ENCODE measurements at regions not wholly inside any gene's neighbourhood (a gene's known extent, or its start where the extent isn't known, plus 50 kb on each side); places are given as distances from the start of the nearest gene placed in this dataset.

DNA sequence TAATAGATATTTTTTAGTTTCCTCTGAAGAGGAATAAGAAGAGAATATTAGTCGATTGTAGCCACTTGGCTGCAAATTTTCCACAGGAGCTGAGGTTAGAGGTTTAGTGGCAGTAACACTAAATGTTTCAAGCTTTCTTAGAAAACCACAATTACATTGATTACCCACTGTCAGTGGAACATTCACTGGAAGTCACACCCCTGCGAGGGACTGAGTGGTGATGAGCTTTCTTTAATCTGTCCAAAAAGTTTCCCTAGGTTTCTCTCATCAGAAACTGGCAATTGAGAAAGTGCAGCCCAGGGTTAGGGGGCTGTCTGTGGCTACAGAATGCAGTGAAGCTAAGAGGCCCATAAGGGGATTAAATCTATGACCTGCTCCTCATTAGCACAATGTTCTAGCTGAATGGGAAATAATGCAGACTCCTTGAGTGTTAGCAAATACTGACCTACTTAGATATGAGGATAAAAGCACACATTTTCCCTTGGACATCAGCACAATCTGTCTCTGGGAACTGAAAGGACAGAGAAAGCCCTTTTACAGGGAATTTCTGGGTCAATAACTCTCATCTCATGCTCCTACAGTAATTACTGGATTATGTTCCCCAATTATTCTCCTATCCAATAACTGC is 189.5 kb downstream of the FAM76B start:
- no peaks in the 10 kb centered on the region for H3K9me3 ChIP-seq (ENCODE audit: control extremely low read depth in 1 of 5, control insufficient read depth in 4 of 5, insufficient read depth in 2 of 5, low read depth in 1 of 5, low read length in 4 of 5)
- WGBS (ENCODE audit: insufficient coverage) = 100% methylated on average over 1 of the region's 2 CpGs
- H3K4me3 ChIP-seq (ENCODE audit: control insufficient read depth in 1 of 7, extremely low read depth in 1 of 7, insufficient read depth in 4 of 7, low read depth in 2 of 7, low read length in 6 of 7) = no peak overlapping the region
- no peak overlapping the region for H3K27ac ChIP-seq (ENCODE audit: insufficient read depth in 1 of 2, low read depth in 1 of 2, low read length in 2 of 2, poor library complexity in 1 of 2, severe bottlenecking in 2 of 2)
- ChIA-PET CTCF (no interaction called here), POLR2A (no interaction called here)
- H3K27me3 ChIP-seq (replicated peaks in 2 of 5; ENCODE audit: control insufficient read depth in 4 of 5, insufficient read depth in 5 of 5, low read length in 4 of 5) = no peaks in the 10 kb centered on the region
- H3K4me1 ChIP-seq (ENCODE audit: control extremely low read depth in 1 of 4, control insufficient read depth in 4 of 4, insufficient read depth in 4 of 4, low read length in 3 of 4) = no peaks in the 10 kb centered on the region
- no peaks in the 10 kb centered on the region for H3K36me3 ChIP-seq (ENCODE audit: control insufficient read depth in 4 of 4, insufficient read depth in 4 of 4, low read length in 3 of 4)
- DNase-seq = no peak

DNA sequence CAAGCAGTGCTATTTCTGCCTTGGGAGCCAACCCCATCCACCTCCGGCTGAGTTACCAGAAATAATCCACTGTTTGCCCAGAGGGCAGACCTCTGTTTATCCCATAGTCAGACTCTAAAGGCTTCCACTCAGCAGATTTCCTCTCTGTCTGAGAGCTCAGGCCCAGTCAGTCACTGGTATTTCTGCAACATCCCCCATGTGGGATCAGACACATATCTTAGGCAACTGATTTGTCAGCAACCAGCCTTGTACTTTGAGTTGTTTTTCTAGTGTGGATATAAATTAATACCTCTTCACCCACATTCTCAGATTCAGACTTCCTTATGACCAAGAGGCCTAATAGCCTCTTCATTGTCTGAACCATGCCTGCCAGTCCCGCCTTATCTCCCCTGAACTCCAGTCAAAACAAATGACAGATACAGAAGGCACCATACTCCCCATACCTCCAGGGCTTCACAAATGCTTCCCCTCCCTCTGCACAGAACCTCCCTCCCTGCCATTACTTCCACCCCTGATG is 193.6 kb downstream of the FAM76B start:
- POLR2A ChIA-PET = no interaction called here
- DNase-seq = no peak
- H3K4me1 ChIP-seq (ENCODE audit: control extremely low read depth in 1 of 4, control insufficient read depth in 4 of 4, insufficient read depth in 4 of 4, low read length in 3 of 4) = no peaks in the 10 kb centered on the region
- 95% methylated on average over 2 of the region's 2 CpGs for WGBS (ENCODE audit: insufficient coverage)
- H3K27me3 ChIP-seq (replicated peaks in 2 of 5; ENCODE audit: control insufficient read depth in 4 of 5, insufficient read depth in 5 of 5, low read length in 4 of 5) = no peaks in the 10 kb centered on the region
- CTCF ChIA-PET = no interaction called here
- no peaks in the 10 kb centered on the region for H3K36me3 ChIP-seq (ENCODE audit: control insufficient read depth in 4 of 4, insufficient read depth in 4 of 4, low read length in 3 of 4)
- H3K4me3 ChIP-seq (ENCODE audit: control insufficient read depth in 1 of 7, extremely low read depth in 1 of 7, insufficient read depth in 4 of 7, low read depth in 2 of 7, low read length in 6 of 7) = no peak overlapping the region
- no peak overlapping the region for H3K27ac ChIP-seq (ENCODE audit: insufficient read depth in 1 of 2, low read depth in 1 of 2, low read length in 2 of 2, poor library complexity in 1 of 2, severe bottlenecking in 2 of 2)
- no peaks in the 10 kb centered on the region for H3K9me3 ChIP-seq (ENCODE audit: control extremely low read depth in 1 of 5, control insufficient read depth in 4 of 5, insufficient read depth in 2 of 5, low read depth in 1 of 5, low read length in 4 of 5)

DNA sequence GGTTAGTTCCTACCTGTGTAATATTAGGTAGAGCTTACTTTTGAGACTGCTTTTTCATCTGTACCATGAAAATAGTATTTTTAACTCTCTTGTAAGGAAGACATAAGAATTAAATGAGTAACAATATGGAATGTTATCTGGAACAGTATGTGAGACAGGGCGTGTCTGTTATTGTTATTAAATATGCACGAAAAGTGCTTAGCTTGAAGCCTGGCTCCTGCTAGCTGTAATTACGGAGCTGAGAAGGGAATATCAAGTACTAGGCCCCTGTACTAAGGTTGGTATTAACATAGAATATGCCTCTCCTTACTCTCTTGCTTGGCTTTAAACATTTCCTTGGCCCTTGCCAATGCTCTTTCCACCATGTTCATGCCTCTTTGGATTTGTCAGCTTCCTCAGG is 194.0 kb downstream of the FAM76B start:
- no peaks in the 10 kb centered on the region for H3K4me1 ChIP-seq (ENCODE audit: control extremely low read depth in 1 of 4, control insufficient read depth in 4 of 4, insufficient read depth in 4 of 4, low read length in 3 of 4)
- CTCF ChIA-PET = interaction anchor here (1.2 kb wide), 1 partner anchor 93 kb away, joined by 3 read pairs; no protein-coding TSS in a partner anchor

DNA sequence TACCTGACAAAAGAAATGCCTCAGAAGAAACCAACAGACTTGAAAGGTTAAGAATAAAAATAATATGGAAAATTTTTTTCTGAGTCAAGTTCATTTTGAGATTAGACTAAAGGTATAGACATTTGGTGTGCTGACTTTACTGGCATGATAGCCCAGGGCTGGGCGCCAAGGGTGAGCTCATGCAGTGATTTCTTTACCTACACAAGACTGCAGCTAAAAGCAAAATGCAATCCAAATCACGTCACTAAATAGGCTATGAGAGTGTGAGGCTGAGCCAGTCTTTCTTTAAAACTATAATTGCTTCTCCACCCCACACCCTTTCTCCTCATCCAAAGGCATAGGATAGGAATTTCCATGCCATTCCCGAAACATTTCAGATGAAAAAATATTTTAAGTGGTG is 196.5 kb downstream of the FAM76B start:
- no peak for DNase-seq
- H3K4me1 ChIP-seq (ENCODE audit: control extremely low read depth in 1 of 4, control insufficient read depth in 4 of 4, insufficient read depth in 4 of 4, low read length in 3 of 4) = no peaks in the 10 kb centered on the region
- H3K27me3 ChIP-seq (replicated peaks in 2 of 5; ENCODE audit: control insufficient read depth in 4 of 5, insufficient read depth in 5 of 5, low read length in 4 of 5) = no peaks in the 10 kb centered on the region
- 100% methylated on average over 1 of the region's 3 CpGs for WGBS (ENCODE audit: insufficient coverage)
- CTCF ChIA-PET = no interaction called here
- POLR2A ChIA-PET = no interaction called here
- H3K36me3 ChIP-seq (ENCODE audit: control insufficient read depth in 4 of 4, insufficient read depth in 4 of 4, low read length in 3 of 4) = no peaks in the 10 kb centered on the region
- no peaks in the 10 kb centered on the region for H3K9me3 ChIP-seq (ENCODE audit: control extremely low read depth in 1 of 5, control insufficient read depth in 4 of 5, insufficient read depth in 2 of 5, low read depth in 1 of 5, low read length in 4 of 5)
- no peak overlapping the region for H3K4me3 ChIP-seq (ENCODE audit: control insufficient read depth in 1 of 7, extremely low read depth in 1 of 7, insufficient read depth in 4 of 7, low read depth in 2 of 7, low read length in 6 of 7)
- no peak overlapping the region for H3K27ac ChIP-seq (ENCODE audit: insufficient read depth in 1 of 2, low read depth in 1 of 2, low read length in 2 of 2, poor library complexity in 1 of 2, severe bottlenecking in 2 of 2)

More for the DNA sequence above, 194.0 kb downstream of the FAM76B start:
- Histone ChIP-seq H3K27me3 (replicated peaks in 2 of 5; ENCODE audit: control insufficient read depth in 4 of 5, insufficient read depth in 5 of 5, low read length in 4 of 5) (no peaks in the 10 kb centered on the region), H3K4me3 (ENCODE audit: control insufficient read depth in 1 of 7, extremely low read depth in 1 of 7, insufficient read depth in 4 of 7, low read depth in 2 of 7, low read length in 6 of 7) (no peak overlapping the region), H3K27ac (ENCODE audit: insufficient read depth in 1 of 2, low read depth in 1 of 2, low read length in 2 of 2, poor library complexity in 1 of 2, severe bottlenecking in 2 of 2) (no peak overlapping the region), H3K36me3 (ENCODE audit: control insufficient read depth in 4 of 4, insufficient read depth in 4 of 4, low read length in 3 of 4) (no peaks in the 10 kb centered on the region), H3K9me3 (ENCODE audit: control extremely low read depth in 1 of 5, control insufficient read depth in 4 of 5, insufficient read depth in 2 of 5, low read depth in 1 of 5, low read length in 4 of 5) (no peaks in the 10 kb centered on the region)
- WGBS (ENCODE audit: insufficient coverage) = 100% methylated on average over 3 of the region's 3 CpGs
- no peak for DNase-seq
- POLR2A ChIA-PET = no interaction called here

- WGBS (ENCODE audit: insufficient coverage) = 87% methylated on average over 4 of the region's 4 CpGs
- no peaks in the 10 kb centered on the region for H3K4me1 ChIP-seq (ENCODE audit: control extremely low read depth in 1 of 4, control insufficient read depth in 4 of 4, insufficient read depth in 4 of 4, low read length in 3 of 4)
- no peaks in the 10 kb centered on the region for H3K9me3 ChIP-seq (ENCODE audit: control extremely low read depth in 1 of 5, control insufficient read depth in 4 of 5, insufficient read depth in 2 of 5, low read depth in 1 of 5, low read length in 4 of 5)
- no peak overlapping the region for H3K27ac ChIP-seq (ENCODE audit: insufficient read depth in 1 of 2, low read depth in 1 of 2, low read length in 2 of 2, poor library complexity in 1 of 2, severe bottlenecking in 2 of 2)
- ChIA-PET POLR2A (no interaction called here), CTCF (interaction anchor here (1.0 to 1.5 kb wide), 2 partner anchors 11 to 13 kb away, joined by 3 read pairs; no protein-coding TSS in a partner anchor)
- no peak for DNase-seq
- no peak overlapping the region for H3K4me3 ChIP-seq (ENCODE audit: control insufficient read depth in 1 of 7, extremely low read depth in 1 of 7, insufficient read depth in 4 of 7, low read depth in 2 of 7, low read length in 6 of 7)
- no peaks in the 10 kb centered on the region for H3K27me3 ChIP-seq (replicated peaks in 2 of 5; ENCODE audit: control insufficient read depth in 4 of 5, insufficient read depth in 5 of 5, low read length in 4 of 5)
- H3K36me3 ChIP-seq (ENCODE audit: control insufficient read depth in 4 of 4, insufficient read depth in 4 of 4, low read length in 3 of 4) = no peaks in the 10 kb centered on the region
Measured at GRCh38 chr11:95592471-95592870, 197.1 kb downstream of the FAM76B start.

- no peak overlapping the region for H3K4me3 ChIP-seq (ENCODE audit: control insufficient read depth in 1 of 7, extremely low read depth in 1 of 7, insufficient read depth in 4 of 7, low read depth in 2 of 7, low read length in 6 of 7)
- POLR2A ChIA-PET = no interaction called here
- WGBS (ENCODE audit: insufficient coverage) = 97% methylated on average over 10 of the region's 10 CpGs
- DNase-seq = no peak
- H3K4me1 ChIP-seq (ENCODE audit: control extremely low read depth in 1 of 4, control insufficient read depth in 4 of 4, insufficient read depth in 4 of 4, low read length in 3 of 4) = no peaks in the 10 kb centered on the region
- no peaks in the 10 kb centered on the region for H3K36me3 ChIP-seq (ENCODE audit: control insufficient read depth in 4 of 4, insufficient read depth in 4 of 4, low read length in 3 of 4)
- CTCF ChIA-PET = no interaction called here
- H3K27me3 ChIP-seq (replicated peaks in 2 of 5; ENCODE audit: control insufficient read depth in 4 of 5, insufficient read depth in 5 of 5, low read length in 4 of 5) = no peaks in the 10 kb centered on the region
- no peaks in the 10 kb centered on the region for H3K9me3 ChIP-seq (ENCODE audit: control extremely low read depth in 1 of 5, control insufficient read depth in 4 of 5, insufficient read depth in 2 of 5, low read depth in 1 of 5, low read length in 4 of 5)
- H3K27ac ChIP-seq (ENCODE audit: insufficient read depth in 1 of 2, low read depth in 1 of 2, low read length in 2 of 2, poor library complexity in 1 of 2, severe bottlenecking in 2 of 2) = no peak overlapping the region
Measured at GRCh38 chr11:95589893-95590612, 199.5 kb downstream of the FAM76B start.

- DNase-seq = no peak
- H3K4me3 ChIP-seq (ENCODE audit: control insufficient read depth in 1 of 7, extremely low read depth in 1 of 7, insufficient read depth in 4 of 7, low read depth in 2 of 7, low read length in 6 of 7) = no peak overlapping the region
- WGBS (ENCODE audit: insufficient coverage) = 100% methylated on average over 2 of the region's 3 CpGs
- no peaks in the 10 kb centered on the region for H3K9me3 ChIP-seq (ENCODE audit: control extremely low read depth in 1 of 5, control insufficient read depth in 4 of 5, insufficient read depth in 2 of 5, low read depth in 1 of 5, low read length in 4 of 5)
- H3K36me3 ChIP-seq (ENCODE audit: control insufficient read depth in 4 of 4, insufficient read depth in 4 of 4, low read length in 3 of 4) = no peaks in the 10 kb centered on the region
- H3K27me3 ChIP-seq (replicated peaks in 2 of 5; ENCODE audit: control insufficient read depth in 4 of 5, insufficient read depth in 5 of 5, low read length in 4 of 5) = no peaks in the 10 kb centered on the region
- H3K4me1 ChIP-seq (ENCODE audit: control extremely low read depth in 1 of 4, control insufficient read depth in 4 of 4, insufficient read depth in 4 of 4, low read length in 3 of 4) = no peaks in the 10 kb centered on the region
- no peak overlapping the region for H3K27ac ChIP-seq (ENCODE audit: insufficient read depth in 1 of 2, low read depth in 1 of 2, low read length in 2 of 2, poor library complexity in 1 of 2, severe bottlenecking in 2 of 2)
- ChIA-PET POLR2A (no interaction called here), CTCF (interaction anchor here (0.8 kb wide), 1 partner anchor 438 kb away, joined by 3 read pairs; no protein-coding TSS in a partner anchor)
Measured at GRCh38 chr11:95588821-95589220, 200.8 kb downstream of the FAM76B start.
